CD4-positive, alpha-beta T cell (primary cell): ENCODE measurements at regions not wholly inside any gene's neighbourhood (a gene's known extent, or its start where the extent isn't known, plus 50 kb on each side); places are given as distances from the start of the nearest gene placed in this dataset.

Source experiments
- ATAC-seq: fragments of 200-7000 bp; cut with Tn5 transposase; one replicate; pipeline ENCODE4 v1.10.0; 2022; ENCODE audit warnings: mild to moderate bottlenecking; ENCODE audit not compliant: poor library complexity
- CTCF ChIA-PET: fragments of 350-600 bp; sonication (Branson Sonifier 250); formaldehyde crosslinking; loops from one replicate; lab custom pipeline; 2021; ENCODE audit warnings: antibody characterized with exemption, inconsistent platforms; lab: Charles Lee
- POLR2A ChIA-PET: fragments of 350-600 bp; sonication (Branson Sonifier 250); formaldehyde crosslinking; loops from one replicate; lab custom pipeline; 2021; ENCODE audit warnings: antibody characterized with exemption, inconsistent platforms; lab: Charles Lee
- DNase-seq, 14 experiments: peaks; one replicate each; pipeline ENCODE4 v3.0.0-alpha.2; 2013 to 2020; ENCODE audit warnings: mixed read lengths in 2 of 14
- H3K27ac ChIP-seq, 2 donors: one replicate each; pipeline versions ENCODE4 v1.5.1 to v1.7.0; 2013; ENCODE audit warnings: low read length in 2 of 2, low read depth in 1 of 2, mild to moderate bottlenecking in 1 of 2
- H3K27me3 ChIP-seq, 2 experiments: 1 replicate in 1 of 2; 2 replicates in 1 of 2; pipeline versions ENCODE4 v1.6.1 to v1.7.0; 2013; ENCODE audit warnings: low read length in 2 of 2, control low read depth in 1 of 2, mild to moderate bottlenecking in 1 of 2, moderate library complexity in 1 of 2; ENCODE audit not compliant: insufficient read depth in 2 of 2, control insufficient read depth in 1 of 2
- H3K36me3 ChIP-seq: one replicate; pipeline ENCODE4 v1.6.1; 2013; ENCODE audit warnings: low read length, control low read depth; ENCODE audit not compliant: insufficient read depth
- H3K4me1 ChIP-seq: one replicate; pipeline ENCODE4 v1.6.1; 2013; ENCODE audit warnings: low read length, control low read depth; ENCODE audit not compliant: insufficient read depth
- H3K4me3 ChIP-seq: one replicate; pipeline ENCODE4 v1.5.1; 2013; ENCODE audit warnings: mild to moderate bottlenecking, low read length, moderate library complexity
- H3K9me3 ChIP-seq, 2 experiments: 1 replicate in 1 of 2; 2 replicates in 1 of 2; pipeline versions ENCODE4 v1.6.1 to v1.7.0; 2013; ENCODE audit warnings: low read length in 2 of 2, mild to moderate bottlenecking in 2 of 2, control low read depth in 1 of 2, moderate library complexity in 1 of 2; ENCODE audit not compliant: control insufficient read depth in 1 of 2, insufficient read depth in 1 of 2
- H3K27ac Mint-ChIP-seq: one replicate; pipeline ENCODE4 v1.8.0; 2020; ENCODE audit warnings: mixed read lengths
- H3K27me3 Mint-ChIP-seq: one replicate; pipeline ENCODE4 v1.8.0; 2021; ENCODE audit warnings: mixed read lengths
- H3K36me3 Mint-ChIP-seq: one replicate; pipeline ENCODE4 v1.8.0; 2021; ENCODE audit warnings: low read depth, mixed read lengths
- H3K4me1 Mint-ChIP-seq: one replicate; pipeline ENCODE4 v1.8.0; 2021; ENCODE audit warnings: low read depth, mixed read lengths
- H3K4me3 Mint-ChIP-seq: one replicate; pipeline ENCODE4 v1.8.0; 2020; ENCODE audit warnings: mild to moderate bottlenecking, mixed read lengths
- H3K9me3 Mint-ChIP-seq: one replicate; pipeline ENCODE4 v1.8.0; 2020; ENCODE audit warnings: mixed read lengths
- intact Hi-C, 2 experiments: fragments of 100-400 bp; cut with DNase I in 1 of 2; cut with micrococcal nuclease in 1 of 2; formaldehyde crosslinking; loops; one replicate each; pipeline versions ENCODE4 v1.15.1 to v1.9.0; 2023 to 2025; cut with DNase I, micrococcal nuclease
- TF ChIP-seq, protein P1 (sequence below): fragments of 200-600 bp; IDR thresholded peaks from one replicate; pipeline ENCODE4 v1.8.0; 2022; ENCODE audit warnings: antibody characterized with exemption, mild to moderate bottlenecking

GRCh38 chr4:60384516-60384915 lies 815.6 kb upstream of the ADGRL3 start:
- Histone ChIP-seq H3K9me3 (peaks cover 0 to 4% of the 10 kb centered on the region in 2 experiments), H3K36me3 (no peaks in the 10 kb centered on the region), H3K4me1 (no peaks in the 10 kb centered on the region), H3K4me3 (no peak overlapping the region), H3K27ac (no peak overlapping the region), H3K27me3 (no peaks in the 10 kb centered on the region)
- ATAC-seq (no peak), DNase-seq (no peak)
- Mint-ChIP-seq H3K27ac (no peak overlapping the region), H3K4me1 (no peaks in the 10 kb centered on the region), H3K27me3 (no peaks in the 10 kb centered on the region), H3K36me3 (no peaks in the 10 kb centered on the region), H3K4me3 (no peak overlapping the region), H3K9me3 (peaks cover 17% of the 10 kb centered on the region)
- ChIA-PET CTCF (no interaction called here), POLR2A (no interaction called here)
- TF ChIP-seq, protein P1, sequence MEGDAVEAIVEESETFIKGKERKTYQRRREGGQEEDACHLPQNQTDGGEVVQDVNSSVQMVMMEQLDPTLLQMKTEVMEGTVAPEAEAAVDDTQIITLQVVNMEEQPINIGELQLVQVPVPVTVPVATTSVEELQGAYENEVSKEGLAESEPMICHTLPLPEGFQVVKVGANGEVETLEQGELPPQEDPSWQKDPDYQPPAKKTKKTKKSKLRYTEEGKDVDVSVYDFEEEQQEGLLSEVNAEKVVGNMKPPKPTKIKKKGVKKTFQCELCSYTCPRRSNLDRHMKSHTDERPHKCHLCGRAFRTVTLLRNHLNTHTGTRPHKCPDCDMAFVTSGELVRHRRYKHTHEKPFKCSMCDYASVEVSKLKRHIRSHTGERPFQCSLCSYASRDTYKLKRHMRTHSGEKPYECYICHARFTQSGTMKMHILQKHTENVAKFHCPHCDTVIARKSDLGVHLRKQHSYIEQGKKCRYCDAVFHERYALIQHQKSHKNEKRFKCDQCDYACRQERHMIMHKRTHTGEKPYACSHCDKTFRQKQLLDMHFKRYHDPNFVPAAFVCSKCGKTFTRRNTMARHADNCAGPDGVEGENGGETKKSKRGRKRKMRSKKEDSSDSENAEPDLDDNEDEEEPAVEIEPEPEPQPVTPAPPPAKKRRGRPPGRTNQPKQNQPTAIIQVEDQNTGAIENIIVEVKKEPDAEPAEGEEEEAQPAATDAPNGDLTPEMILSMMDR, result no peak
- intact Hi-C loops, result no loop called here

DNA sequence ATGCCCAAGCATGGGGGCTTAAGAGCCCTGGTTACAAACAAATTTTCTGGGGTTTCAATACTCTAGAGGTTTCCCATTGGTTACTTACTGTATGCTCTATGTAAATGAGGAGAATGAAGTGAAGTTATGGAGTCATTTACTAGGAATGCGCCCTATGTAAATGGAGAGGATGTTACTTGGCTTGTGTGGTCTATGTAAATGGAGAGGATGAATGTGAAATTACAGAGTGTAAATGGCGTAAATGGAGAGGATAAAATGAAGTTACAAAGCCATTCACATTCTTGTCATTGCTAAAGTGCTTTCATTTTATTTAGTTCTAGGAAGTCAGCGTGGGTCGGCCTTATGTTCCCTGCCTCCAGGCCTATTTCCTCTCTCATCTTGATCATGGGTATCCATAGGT lies 810.5 kb upstream of the ADGRL3 start:
- H3K4me1 Mint-ChIP-seq, result no peaks in the 10 kb centered on the region
- H3K27me3 Mint-ChIP-seq, result no peaks in the 10 kb centered on the region
- no peaks in the 10 kb centered on the region for H3K4me1 ChIP-seq
- no peaks in the 10 kb centered on the region for H3K27me3 ChIP-seq
- peaks cover 4% of the 10 kb centered on the region in 2 experiments for H3K9me3 ChIP-seq
- no peaks in the 10 kb centered on the region for H3K36me3 Mint-ChIP-seq
- H3K9me3 Mint-ChIP-seq, result peaks cover 21% of the 10 kb centered on the region
- TF ChIP-seq, protein P1, result no peak
- H3K4me3 ChIP-seq, result no peak overlapping the region
- no peaks in the 10 kb centered on the region for H3K36me3 ChIP-seq
- CTCF ChIA-PET, result no interaction called here
- no peak for DNase-seq
- no peak for ATAC-seq
- H3K27ac ChIP-seq, result no peak overlapping the region
- H3K4me3 Mint-ChIP-seq, result no peak overlapping the region
- POLR2A ChIA-PET, result no interaction called here
- intact Hi-C loops, result no loop called here
- no peak overlapping the region for H3K27ac Mint-ChIP-seq

GRCh38 chr4:60396341-60397049 lies 803.6 kb upstream of the ADGRL3 start:
- TF ChIP-seq, protein P1, result no peak
- no peak overlapping the region for H3K27ac Mint-ChIP-seq
- H3K9me3 Mint-ChIP-seq, result peaks cover 10% of the 10 kb centered on the region
- DNase-seq, result no peak
- no peak overlapping the region for H3K4me3 ChIP-seq
- H3K27ac ChIP-seq, result no peak overlapping the region
- H3K4me3 Mint-ChIP-seq, result no peak overlapping the region
- no peaks in the 10 kb centered on the region for H3K4me1 ChIP-seq
- H3K27me3 Mint-ChIP-seq, result no peaks in the 10 kb centered on the region
- POLR2A ChIA-PET, result no interaction called here
- peaks cover 7 to 8% of the 10 kb centered on the region in 2 experiments for H3K9me3 ChIP-seq
- ATAC-seq, result no peak
- CTCF ChIA-PET, result interaction anchor here (0.7 kb wide), 1 partner anchor 239 kb away, joined by 4 read pairs; no protein-coding TSS in a partner anchor
- intact Hi-C loops, result no loop called here
- H3K4me1 Mint-ChIP-seq, result no peaks in the 10 kb centered on the region
- no peaks in the 10 kb centered on the region for H3K36me3 Mint-ChIP-seq
- no peaks in the 10 kb centered on the region for H3K27me3 ChIP-seq
- no peaks in the 10 kb centered on the region for H3K36me3 ChIP-seq
